PC-3 (cell line): ENCODE measurements at regions not wholly inside any gene's neighbourhood (a gene's known extent, or its start where the extent isn't known, plus 50 kb on each side); places are given as distances from the start of the nearest gene placed in this dataset.
A peak's percentile ranks its signal among the peaks of the same experiment; 100 is the strongest.

Source experiments
- ATAC-seq: fragments of 200-7000 bp; cut with Tn5 transposase; 2 replicates; pipeline ENCODE4 v1.9.1; 2020; ENCODE audit warnings: mild to moderate bottlenecking, moderate library complexity
- BruUV-seq: library from RNA; stranded (reverse); fragments of 400-500 nt; replicated peaks from 2 replicates; lab custom pipeline; 2021; lab: Mats Ljungman, UMichigan
- CTCF ChIA-PET: fragments of 300-600 bp; sonication (Branson Sonifier 250); formaldehyde crosslinking; loops from one replicate; lab custom pipeline; 2022; ENCODE audit warnings: antibody characterized with exemption; lab: Charles Lee
- POLR2A ChIA-PET: fragments of 300-600 bp; sonication (Branson Sonifier 250); formaldehyde crosslinking; loops from one replicate; lab custom pipeline; 2022; ENCODE audit warnings: antibody characterized with exemption; ENCODE audit not compliant: unreplicated experiment; lab: Charles Lee
- DNase-seq: peaks from one replicate; pipeline ENCODE4 v3.0.0-alpha.2; 2015
- H2AFZ ChIP-seq: fragments of 300-600 bp; sonication (generic); 2 replicates; pipeline ENCODE4 v1.6.0; 2016; ENCODE audit warnings: antibody characterized with exemption, low read length
- H3F3A ChIP-seq: fragments of 300-600 bp; sonication (generic); one replicate; pipeline ENCODE4 v1.6.0; 2017; ENCODE audit warnings: antibody characterized with exemption, low read length, control low read depth, mild to moderate bottlenecking; ENCODE audit not compliant: unreplicated experiment
- H3K27ac ChIP-seq: fragments of 300-600 bp; sonication (generic); 2 replicates; pipeline ENCODE4 v1.5.1; 2016; ENCODE audit warnings: mild to moderate bottlenecking, low read length
- H3K27me3 ChIP-seq: fragments of 300-600 bp; sonication (generic); 2 replicates; pipeline ENCODE4 v1.6.1; 2016; ENCODE audit warnings: low read length, mixed read lengths
- H3K36me3 ChIP-seq: fragments of 300-600 bp; sonication (generic); 2 replicates; pipeline ENCODE4 v1.6.1; 2016; ENCODE audit warnings: low read depth, mixed run types, low read length, mixed read lengths
- H3K4me1 ChIP-seq: fragments of 300-600 bp; sonication (generic); 2 replicates; pipeline ENCODE4 v1.5.1; 2016; ENCODE audit warnings: low read length; ENCODE audit not compliant: insufficient read depth
- H3K4me2 ChIP-seq: fragments of 300-600 bp; sonication (generic); 2 replicates; pipeline ENCODE4 v1.6.0; 2016; ENCODE audit warnings: low read length
- H3K4me3 ChIP-seq: fragments of 300-600 bp; sonication (generic); 2 replicates; pipeline ENCODE4 v1.5.1; 2016; ENCODE audit warnings: mild to moderate bottlenecking, low read length, mixed read lengths
- H3K79me2 ChIP-seq: fragments of 300-600 bp; sonication (generic); 2 replicates; pipeline ENCODE4 v1.6.1; 2017; ENCODE audit warnings: low read length, mixed read lengths
- H3K9ac ChIP-seq: fragments of 300-600 bp; sonication (generic); 2 replicates; pipeline ENCODE4 v1.6.0; 2016; ENCODE audit warnings: mild to moderate bottlenecking, low read length
- H3K9me2 ChIP-seq: fragments of 300-600 bp; sonication (generic); replicated peaks from 2 replicates; pipeline ENCODE4 v1.6.1; 2016; ENCODE audit warnings: mixed run types, low read length, mixed read lengths
- H3K9me3 ChIP-seq: fragments of 300-600 bp; sonication (generic); 2 replicates; pipeline ENCODE4 v1.6.1; 2016; ENCODE audit warnings: low read length, mixed read lengths
- H4K20me1 ChIP-seq: fragments of 300-600 bp; sonication (generic); 2 replicates; pipeline ENCODE4 v1.6.1; 2016; ENCODE audit warnings: low read length, mixed read lengths
- CTCF ChIP-seq: fragments of 300-600 bp; sonication (generic); conservative IDR thresholded peaks from 2 replicates; pipeline ENCODE4 v1.5.1; 2017; ENCODE audit warnings: antibody characterized with exemption, low read depth, mild to moderate bottlenecking, low read length
- EZH2 ChIP-seq: fragments of 300-600 bp; sonication (generic); IDR thresholded peaks from one replicate; pipeline ENCODE4 v1.6.1; 2017; ENCODE audit warnings: antibody characterized with exemption, mild to moderate bottlenecking, low read length; ENCODE audit not compliant: unreplicated experiment
- EZH2phosphoT487 ChIP-seq: fragments of 300-600 bp; sonication (generic); IDR thresholded peaks from 2 replicates; pipeline ENCODE4 v1.6.1; 2018; ENCODE audit warnings: mild to moderate bottlenecking, antibody characterized with exemption, low read length, borderline replicate concordance
- intact Hi-C: fragments of 100-400 bp; cut with micrococcal nuclease; formaldehyde crosslinking; loops from 2 replicates; pipeline ENCODE4 v1.9.0; 2023

DNA sequence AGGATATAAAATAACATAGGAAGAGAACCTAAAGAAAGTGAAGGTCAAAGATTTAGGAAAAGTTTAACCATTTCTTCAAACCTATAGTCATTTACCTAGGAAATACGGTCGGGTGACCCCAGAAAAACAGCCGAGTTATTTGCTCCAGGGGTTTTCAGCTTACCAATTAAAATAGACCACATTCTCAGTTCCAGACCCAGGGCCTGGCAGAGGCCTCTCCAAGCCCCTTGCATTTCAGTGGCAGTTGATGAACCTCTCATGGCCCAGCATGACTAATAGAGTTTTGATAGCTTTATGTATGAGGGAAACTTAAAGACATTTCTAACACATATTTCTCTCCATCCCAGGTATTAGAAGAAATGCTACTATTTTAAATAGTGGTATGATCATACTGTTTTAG is 113.5 kb downstream of the OGFRL1 start:
- H3K9me2 ChIP-seq, result no peaks in the 10 kb centered on the region
- no peaks in the 10 kb centered on the region for H4K20me1 ChIP-seq
- ATAC-seq (no peak), DNase-seq (no peak)
- H3K4me2 ChIP-seq, result no peak overlapping the region
- no peaks in the 10 kb centered on the region for H3K27me3 ChIP-seq
- ChIA-PET CTCF (no interaction called here), POLR2A (no interaction called here)
- H3F3A ChIP-seq, result peaks cover 7% of the 10 kb centered on the region
- no peak overlapping the region for H3K4me3 ChIP-seq
- no peaks in the 10 kb centered on the region for H3K9me3 ChIP-seq
- BruUV-seq, result no TSS peak
- no peak overlapping the region for H3K9ac ChIP-seq
- H3K4me1 ChIP-seq, result peaks cover 62% of the 10 kb centered on the region
- no peaks in the 10 kb centered on the region for H3K36me3 ChIP-seq
- TF ChIP-seq CTCF, result no peak
- TF ChIP-seq EZH2, result no peak
- no peak for TF ChIP-seq EZH2phosphoT487
- intact Hi-C loops, result no loop called here
- no peaks in the 10 kb centered on the region for H3K79me2 ChIP-seq
- no peak overlapping the region for H3K27ac ChIP-seq
- no peak overlapping the region for H2AFZ ChIP-seq

GRCh38 chr6:71403422-71404134 is 115.0 kb downstream of the OGFRL1 start:
- Histone ChIP-seq H3K4me2 (peak overlapping the region; percentile 81), H3K27ac (peak overlapping the region; percentile 93), H3K9me2 (no peaks in the 10 kb centered on the region), H3K36me3 (no peaks in the 10 kb centered on the region), H2AFZ (no peak overlapping the region), H3K9ac (peak overlapping the region; percentile 57), H3F3A (peaks cover 7% of the 10 kb centered on the region), H3K79me2 (no peaks in the 10 kb centered on the region), H3K4me1 (peaks cover 68% of the 10 kb centered on the region), H3K27me3 (no peaks in the 10 kb centered on the region), H4K20me1 (no peaks in the 10 kb centered on the region), H3K4me3 (peak overlapping the region; percentile 34), H3K9me3 (no peaks in the 10 kb centered on the region)
- no peak for ATAC-seq
- no TSS peak for BruUV-seq
- TF ChIP-seq EZH2 (no peak), CTCF (no peak), EZH2phosphoT487 (no peak)
- intact Hi-C loops, result no loop called here
- CTCF ChIA-PET, result no interaction called here
- POLR2A ChIA-PET, result no interaction called here
- DNase-seq, result peak; percentile 38
